Osteoblast (primary cell): ENCODE measurements at regions not wholly inside any gene's neighbourhood (a gene's known extent, or its start where the extent isn't known, plus 50 kb on each side); places are given as distances from the start of the nearest gene placed in this dataset.

ENCODE experiments used
- DNase-seq: peaks from one replicate; pipeline ENCODE4 v3.0.0; 2011; ENCODE audit warnings: low spot score, mixed read lengths; ENCODE audit not compliant: insufficient read length; ENCODE audit errors: missing footprints
- H2AFZ ChIP-seq: 2 replicates; pipeline ENCODE4 v1.6.0; 2011; ENCODE audit warnings: mild to moderate bottlenecking, low read length
- H3K27ac ChIP-seq: 2 replicates; pipeline ENCODE4 v1.5.1; 2011; ENCODE audit warnings: mild to moderate bottlenecking, low read depth, low read length, moderate library complexity
- H3K27me3 ChIP-seq: 2 replicates; pipeline ENCODE4 v1.6.0; 2012; ENCODE audit warnings: mild to moderate bottlenecking, control low read depth, inconsistent platforms, low read length, moderate library complexity; ENCODE audit not compliant: insufficient read depth
- H3K36me3 ChIP-seq: 2 replicates; pipeline ENCODE4 v1.5.1; 2011; ENCODE audit warnings: mild to moderate bottlenecking, low read length, control low read depth, moderate library complexity; ENCODE audit not compliant: insufficient read depth
- H3K4me1 ChIP-seq: 2 replicates; pipeline ENCODE4 v1.5.1; 2011; ENCODE audit warnings: mild to moderate bottlenecking, low read length, control low read depth, moderate library complexity; ENCODE audit not compliant: insufficient read depth
- H3K4me2 ChIP-seq: 2 replicates; pipeline ENCODE4 v1.6.0; 2011; ENCODE audit warnings: mild to moderate bottlenecking, low read length; ENCODE audit not compliant: insufficient read depth
- H3K4me3 ChIP-seq: fragments of 200-600 bp; sonication (generic); 3 replicates; pipeline ENCODE4 v1.5.1; 2012; ENCODE audit warnings: mild to moderate bottlenecking, low read length, inconsistent platforms; ENCODE audit not compliant: insufficient read depth
- H3K79me2 ChIP-seq: 2 replicates; pipeline ENCODE4 v1.6.0; 2012; ENCODE audit warnings: mild to moderate bottlenecking, low read length, control low read depth, inconsistent platforms; ENCODE audit not compliant: insufficient read depth
- H3K9me3 ChIP-seq: 2 replicates; pipeline ENCODE4 v1.5.1; 2011; ENCODE audit warnings: low read depth, low read length, control low read depth
- H4K20me1 ChIP-seq: 2 replicates; pipeline ENCODE4 v1.6.0; 2012; ENCODE audit warnings: mild to moderate bottlenecking, low read length, control low read depth; ENCODE audit not compliant: insufficient read depth
- TF ChIP-seq, protein P1 (sequence below): IDR thresholded peaks from 2 replicates; pipeline ENCODE4 v1.5.1; 2011; ENCODE audit warnings: mild to moderate bottlenecking, low read depth, low read length, moderate library complexity; ENCODE audit errors: extremely low read depth

DNA sequence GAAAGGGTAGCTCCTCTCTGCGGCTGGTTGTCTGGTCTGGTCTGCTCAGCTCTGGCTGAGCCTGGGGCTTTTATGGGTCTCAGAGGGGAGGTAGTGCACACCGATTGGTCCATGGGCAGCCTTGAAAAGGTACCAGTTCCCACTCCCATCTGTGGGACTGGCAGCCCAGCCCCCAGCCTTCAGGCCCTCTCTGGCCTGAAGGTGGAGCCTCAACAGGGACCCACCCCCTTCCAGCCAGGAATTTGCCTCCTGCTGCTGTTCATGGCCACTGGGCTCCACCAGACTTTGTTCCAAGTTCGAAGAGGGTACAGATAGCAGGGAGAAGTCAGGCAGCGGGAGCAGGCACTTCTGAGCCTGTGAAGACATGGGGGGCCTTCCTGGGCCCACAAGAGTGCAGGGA, 165.3 kb upstream of the SLC27A6 start:
- TF ChIP-seq, protein P1, sequence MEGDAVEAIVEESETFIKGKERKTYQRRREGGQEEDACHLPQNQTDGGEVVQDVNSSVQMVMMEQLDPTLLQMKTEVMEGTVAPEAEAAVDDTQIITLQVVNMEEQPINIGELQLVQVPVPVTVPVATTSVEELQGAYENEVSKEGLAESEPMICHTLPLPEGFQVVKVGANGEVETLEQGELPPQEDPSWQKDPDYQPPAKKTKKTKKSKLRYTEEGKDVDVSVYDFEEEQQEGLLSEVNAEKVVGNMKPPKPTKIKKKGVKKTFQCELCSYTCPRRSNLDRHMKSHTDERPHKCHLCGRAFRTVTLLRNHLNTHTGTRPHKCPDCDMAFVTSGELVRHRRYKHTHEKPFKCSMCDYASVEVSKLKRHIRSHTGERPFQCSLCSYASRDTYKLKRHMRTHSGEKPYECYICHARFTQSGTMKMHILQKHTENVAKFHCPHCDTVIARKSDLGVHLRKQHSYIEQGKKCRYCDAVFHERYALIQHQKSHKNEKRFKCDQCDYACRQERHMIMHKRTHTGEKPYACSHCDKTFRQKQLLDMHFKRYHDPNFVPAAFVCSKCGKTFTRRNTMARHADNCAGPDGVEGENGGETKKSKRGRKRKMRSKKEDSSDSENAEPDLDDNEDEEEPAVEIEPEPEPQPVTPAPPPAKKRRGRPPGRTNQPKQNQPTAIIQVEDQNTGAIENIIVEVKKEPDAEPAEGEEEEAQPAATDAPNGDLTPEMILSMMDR, result no peak
- DNase-seq, result no peak
- Histone ChIP-seq H2AFZ (no peak overlapping the region), H3K9me3 (no peaks in the 10 kb centered on the region), H3K36me3 (no peaks in the 10 kb centered on the region), H3K4me1 (no peaks in the 10 kb centered on the region), H4K20me1 (no peaks in the 10 kb centered on the region), H3K27ac (no peak overlapping the region), H3K4me2 (no peak overlapping the region), H3K79me2 (no peaks in the 10 kb centered on the region), H3K4me3 (no peak overlapping the region), H3K27me3 (no peaks in the 10 kb centered on the region)

DNA sequence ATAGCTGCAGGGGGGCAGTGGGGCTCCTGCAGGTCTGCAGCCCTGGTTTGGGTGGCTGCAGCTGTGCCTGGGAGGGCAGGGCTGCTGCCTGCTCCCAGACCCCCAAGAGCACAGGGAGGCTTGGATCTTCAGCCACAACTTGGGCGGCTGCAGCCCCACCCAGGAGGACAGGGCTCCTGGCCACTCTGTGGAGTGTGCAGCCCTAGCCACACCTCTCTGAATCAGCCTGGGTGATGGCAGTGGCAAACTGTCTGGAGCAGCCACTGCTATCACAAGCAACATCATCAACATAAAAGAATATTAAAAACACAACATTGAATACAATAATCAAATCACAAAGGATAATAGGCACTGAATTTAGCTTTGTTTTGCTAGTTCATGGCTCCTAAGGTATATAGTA, 164.9 kb upstream of the SLC27A6 start:
- H2AFZ ChIP-seq, result no peak overlapping the region
- H3K9me3 ChIP-seq, result no peaks in the 10 kb centered on the region
- H3K27me3 ChIP-seq, result no peaks in the 10 kb centered on the region
- no peaks in the 10 kb centered on the region for H3K36me3 ChIP-seq
- H3K4me1 ChIP-seq, result no peaks in the 10 kb centered on the region
- no peaks in the 10 kb centered on the region for H4K20me1 ChIP-seq
- TF ChIP-seq, protein P1, result no peak
- no peaks in the 10 kb centered on the region for H3K79me2 ChIP-seq
- H3K4me3 ChIP-seq, result no peak overlapping the region
- H3K27ac ChIP-seq, result no peak overlapping the region
- H3K4me2 ChIP-seq, result no peak overlapping the region
- no peak for DNase-seq

DNA sequence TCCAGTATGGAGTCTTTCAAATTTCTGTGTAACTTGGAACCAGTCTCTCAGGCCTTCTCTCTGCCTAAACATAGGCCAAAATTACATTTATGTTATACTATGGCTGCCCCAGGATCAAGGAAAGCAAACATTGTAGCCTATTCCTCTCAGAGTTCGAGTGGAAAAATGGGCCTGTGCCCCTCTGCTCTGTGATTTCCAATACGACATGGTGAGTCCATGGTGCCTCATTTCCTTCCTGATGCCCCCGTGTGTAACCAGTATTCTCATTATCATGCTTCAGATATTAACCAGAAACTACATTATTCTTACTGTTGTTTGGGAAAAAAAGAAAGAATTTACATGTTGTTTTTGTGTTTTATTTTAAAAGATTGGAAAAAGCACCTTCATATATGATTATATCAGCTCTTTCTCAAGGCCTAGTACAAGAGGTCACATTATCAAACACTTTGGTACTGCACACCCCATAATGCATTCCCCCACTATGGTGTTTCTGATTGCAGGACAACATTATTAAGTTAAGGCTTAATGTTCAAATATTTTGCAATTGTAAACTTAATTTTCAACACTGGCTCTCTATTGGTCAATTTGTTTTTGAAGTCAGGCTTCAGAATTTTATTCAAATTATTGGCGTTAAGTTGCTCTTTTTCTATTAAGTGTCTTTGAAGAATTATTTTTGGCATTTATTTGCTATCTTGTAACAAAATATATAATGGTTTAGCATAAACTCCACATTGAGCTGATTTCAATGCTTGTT, 151.8 kb upstream of the SLC27A6 start:
- no peaks in the 10 kb centered on the region for H4K20me1 ChIP-seq
- H3K27ac ChIP-seq, result no peak overlapping the region
- TF ChIP-seq, protein P1, result no peak
- H3K27me3 ChIP-seq, result no peaks in the 10 kb centered on the region
- H3K4me1 ChIP-seq, result no peaks in the 10 kb centered on the region
- no peak overlapping the region for H3K4me2 ChIP-seq
- no peak overlapping the region for H3K4me3 ChIP-seq
- H2AFZ ChIP-seq, result no peak overlapping the region
- no peaks in the 10 kb centered on the region for H3K79me2 ChIP-seq
- no peaks in the 10 kb centered on the region for H3K36me3 ChIP-seq
- no peak for DNase-seq
- H3K9me3 ChIP-seq, result no peaks in the 10 kb centered on the region

DNA sequence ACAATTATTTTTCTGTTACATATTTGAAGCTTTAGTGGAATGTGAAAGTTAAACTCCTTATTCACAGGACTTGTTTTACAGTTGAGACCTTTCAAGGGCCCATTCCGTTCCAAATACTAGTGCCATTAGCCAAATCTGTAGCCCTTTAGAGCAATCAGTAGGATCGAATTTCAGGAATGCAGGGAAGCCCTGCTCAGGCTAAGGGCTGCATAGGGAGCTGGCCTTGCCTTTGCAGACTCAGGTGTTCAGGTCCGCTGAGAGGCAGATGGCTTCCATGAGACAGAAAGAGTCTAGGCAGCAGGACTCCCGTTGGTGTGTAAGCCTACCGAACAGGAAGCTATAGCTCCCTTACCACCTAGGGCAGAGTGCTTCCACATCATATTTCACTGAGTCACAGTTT, 150.1 kb upstream of the SLC27A6 start:
- Histone ChIP-seq H3K27me3 (no peaks in the 10 kb centered on the region), H3K27ac (no peak overlapping the region), H3K4me1 (no peaks in the 10 kb centered on the region), H3K9me3 (no peaks in the 10 kb centered on the region), H3K4me2 (no peak overlapping the region), H2AFZ (no peak overlapping the region), H4K20me1 (no peaks in the 10 kb centered on the region), H3K4me3 (no peak overlapping the region), H3K79me2 (no peaks in the 10 kb centered on the region), H3K36me3 (no peaks in the 10 kb centered on the region)
- TF ChIP-seq, protein P1, result no peak
- DNase-seq, result no peak
